ENCODE measurements at regions not wholly inside any gene's neighbourhood (a gene's known extent, or its start where the extent isn't known, plus 50 kb on each side); places are given as distances from the start of the nearest gene placed in this dataset.

DNA sequence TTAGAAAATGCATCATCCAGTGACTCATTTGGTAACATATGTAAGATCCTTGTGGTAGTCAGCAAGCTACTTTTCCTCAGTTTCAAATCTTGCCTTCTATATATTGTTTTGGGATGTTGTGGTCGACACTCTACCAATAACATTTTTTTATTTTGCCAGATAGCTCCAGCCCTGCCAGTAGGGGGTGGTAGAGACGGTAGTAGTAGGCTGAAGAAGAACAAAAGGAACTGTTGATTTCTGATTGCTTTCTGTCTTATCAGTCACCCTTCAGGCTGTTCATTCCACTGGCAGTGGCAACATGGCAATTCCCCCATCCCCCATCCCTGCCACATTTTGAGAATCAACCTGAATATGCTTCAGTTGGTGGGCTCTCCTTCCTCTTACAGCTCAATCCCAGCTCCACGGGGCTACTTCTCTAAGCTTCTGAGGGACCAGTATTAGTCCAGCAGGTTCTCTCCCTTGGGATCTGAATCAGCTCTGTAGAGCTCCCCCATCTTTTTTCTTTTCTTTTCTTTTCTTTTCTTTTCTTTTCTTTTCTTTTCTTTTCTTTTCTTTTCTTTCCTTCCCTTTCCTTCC, 171.5 kb upstream of the VEGFC start:
- no peak overlapping the region for H3K4me3 ChIP-seq (ENCODE audit: low read depth, low read length)
- peak; percentile 17 for TF ChIP-seq CTCF (IDR thresholded peaks at IDR 0.05; ENCODE audit: insufficient read depth, low read length, poor library complexity, severe bottlenecking)
- H3K36me3 ChIP-seq (ENCODE audit: control insufficient read depth, insufficient read depth, low read length): no peaks in the 10 kb centered on the region
- DNase-seq (ENCODE audit: low read depth): no peak
- no peaks in the 10 kb centered on the region for H3K27me3 ChIP-seq (ENCODE audit: control insufficient read depth, insufficient read depth, low read length)

DNA sequence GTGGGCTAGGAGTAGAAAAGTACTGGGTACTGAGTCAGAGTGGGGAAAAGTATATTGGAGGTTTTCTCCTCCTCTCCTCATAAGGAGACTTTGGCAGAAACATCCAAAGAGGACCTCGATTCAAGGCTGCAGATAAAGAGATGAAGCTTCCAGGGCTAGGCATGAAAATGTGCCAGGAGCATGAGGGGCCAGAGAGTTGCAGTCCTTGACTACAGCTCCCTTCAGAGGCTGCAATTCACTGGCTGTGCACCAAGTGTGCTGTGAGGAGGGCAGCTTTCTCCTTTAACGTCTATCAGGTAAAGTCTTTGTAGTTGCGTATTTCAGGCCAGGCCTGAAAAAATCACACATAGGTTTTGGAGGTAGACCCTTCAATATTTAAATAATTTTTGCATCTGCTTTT, 174.9 kb upstream of the VEGFC start:
- Histone ChIP-seq H3K27me3 (ENCODE audit: control insufficient read depth, insufficient read depth, low read length) (no peaks in the 10 kb centered on the region), H3K4me3 (ENCODE audit: low read depth, low read length) (no peak overlapping the region), H3K36me3 (ENCODE audit: control insufficient read depth, insufficient read depth, low read length) (no peaks in the 10 kb centered on the region)
- no peak for TF ChIP-seq CTCF (IDR thresholded peaks at IDR 0.05; ENCODE audit: insufficient read depth, low read length, poor library complexity, severe bottlenecking)
- no peak for DNase-seq (ENCODE audit: low read depth)

GRCh38 chr4:176968094-176968493, 175.4 kb upstream of the VEGFC start:
- Histone ChIP-seq H3K27me3 (ENCODE audit: control insufficient read depth, insufficient read depth, low read length) (no peaks in the 10 kb centered on the region), H3K4me3 (ENCODE audit: low read depth, low read length) (no peak overlapping the region), H3K36me3 (ENCODE audit: control insufficient read depth, insufficient read depth, low read length) (no peaks in the 10 kb centered on the region)
- TF ChIP-seq CTCF (IDR thresholded peaks at IDR 0.05; ENCODE audit: insufficient read depth, low read length, poor library complexity, severe bottlenecking): no peak
- DNase-seq (ENCODE audit: low read depth): no peak

DNA sequence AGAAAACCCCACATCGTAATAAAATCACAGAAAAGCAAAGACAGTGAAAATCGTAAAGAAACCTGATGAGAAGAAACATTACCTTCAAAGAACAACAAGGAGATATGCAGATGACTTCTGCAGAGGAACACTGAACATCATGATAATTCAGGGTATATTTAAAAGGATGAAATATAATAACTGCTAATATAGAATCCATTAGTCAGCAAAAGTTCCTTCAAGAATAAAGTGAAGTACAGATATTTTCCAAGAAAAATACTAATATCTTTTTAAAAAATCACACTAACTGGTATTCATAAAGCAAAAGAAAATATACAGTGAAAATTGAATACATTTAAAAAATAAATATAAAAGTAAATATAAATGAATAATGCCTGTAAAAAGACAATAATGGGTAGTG, 176.3 kb upstream of the VEGFC start:
- Histone ChIP-seq H3K36me3 (ENCODE audit: control insufficient read depth, insufficient read depth, low read length) (no peaks in the 10 kb centered on the region), H3K27me3 (ENCODE audit: control insufficient read depth, insufficient read depth, low read length) (no peaks in the 10 kb centered on the region), H3K4me3 (ENCODE audit: low read depth, low read length) (no peak overlapping the region)
- no peak for DNase-seq (ENCODE audit: low read depth)
- no peak for TF ChIP-seq CTCF (IDR thresholded peaks at IDR 0.05; ENCODE audit: insufficient read depth, low read length, poor library complexity, severe bottlenecking)

DNA sequence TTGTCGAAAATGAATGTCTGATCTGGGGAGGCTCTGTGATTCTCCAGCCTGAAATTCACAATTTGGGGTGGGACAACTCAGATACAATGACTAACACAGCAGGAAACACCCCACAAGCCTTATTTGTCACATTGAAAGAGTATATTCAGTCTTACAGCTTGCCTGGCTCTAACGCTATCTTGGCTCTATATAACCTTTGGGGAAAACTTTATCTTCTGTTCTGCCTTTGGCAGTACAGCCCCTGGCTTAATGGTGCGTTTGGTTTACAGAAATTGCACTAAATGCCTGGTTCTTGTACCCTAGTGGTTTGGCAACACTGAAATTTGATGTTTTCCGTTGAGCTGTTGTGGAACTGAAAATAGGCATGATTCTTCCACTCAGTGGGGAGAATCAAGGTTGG, 178.1 kb upstream of the VEGFC start:
- no peak for DNase-seq (ENCODE audit: low read depth)
- no peaks in the 10 kb centered on the region for H3K36me3 ChIP-seq (ENCODE audit: control insufficient read depth, insufficient read depth, low read length)
- H3K27me3 ChIP-seq (ENCODE audit: control insufficient read depth, insufficient read depth, low read length): no peaks in the 10 kb centered on the region
- no peak for TF ChIP-seq CTCF (IDR thresholded peaks at IDR 0.05; ENCODE audit: insufficient read depth, low read length, poor library complexity, severe bottlenecking)
- no peak overlapping the region for H3K4me3 ChIP-seq (ENCODE audit: low read depth, low read length)

- TF ChIP-seq CTCF (IDR thresholded peaks at IDR 0.05; ENCODE audit: insufficient read depth, low read length, poor library complexity, severe bottlenecking): no peak
- DNase-seq (ENCODE audit: low read depth): no peak
- H3K27me3 ChIP-seq (ENCODE audit: control insufficient read depth, insufficient read depth, low read length): no peaks in the 10 kb centered on the region
These were observed 178.9 kb upstream of the VEGFC start for GRCh38 chr4:176971576-176972115.

More at GRCh38 chr4:176971576-176972115, 178.9 kb upstream of the VEGFC start:
- no peak overlapping the region for H3K4me3 ChIP-seq (ENCODE audit: low read depth, low read length)
- no peaks in the 10 kb centered on the region for H3K36me3 ChIP-seq (ENCODE audit: control insufficient read depth, insufficient read depth, low read length)
